ENCODE measurements at regions not wholly inside any gene's neighbourhood (a gene's known extent, or its start where the extent isn't known, plus 50 kb on each side); places are given as distances from the start of the nearest gene placed in this dataset.

DNA sequence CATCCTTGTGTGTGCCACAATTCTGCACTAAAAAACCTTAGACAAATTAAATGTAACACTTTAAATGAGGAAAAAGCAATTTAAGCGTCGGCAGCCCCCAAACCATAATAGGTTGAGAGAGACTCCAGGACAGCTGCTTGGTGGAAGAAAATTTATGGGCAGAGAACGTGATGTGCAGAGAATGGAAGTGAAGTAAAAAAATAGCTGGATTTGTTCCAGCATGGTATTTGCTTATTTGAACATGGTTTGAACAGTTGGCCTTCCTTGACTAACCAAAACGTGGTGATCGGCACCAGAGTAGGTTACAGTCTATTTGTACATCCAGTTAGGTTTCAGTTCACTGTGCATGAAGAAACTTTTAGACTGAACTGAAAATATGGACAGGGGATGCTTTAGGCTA lies 343.0 kb upstream of the CPEB2 start (continued):
- TF ChIP-seq, protein P1, sequence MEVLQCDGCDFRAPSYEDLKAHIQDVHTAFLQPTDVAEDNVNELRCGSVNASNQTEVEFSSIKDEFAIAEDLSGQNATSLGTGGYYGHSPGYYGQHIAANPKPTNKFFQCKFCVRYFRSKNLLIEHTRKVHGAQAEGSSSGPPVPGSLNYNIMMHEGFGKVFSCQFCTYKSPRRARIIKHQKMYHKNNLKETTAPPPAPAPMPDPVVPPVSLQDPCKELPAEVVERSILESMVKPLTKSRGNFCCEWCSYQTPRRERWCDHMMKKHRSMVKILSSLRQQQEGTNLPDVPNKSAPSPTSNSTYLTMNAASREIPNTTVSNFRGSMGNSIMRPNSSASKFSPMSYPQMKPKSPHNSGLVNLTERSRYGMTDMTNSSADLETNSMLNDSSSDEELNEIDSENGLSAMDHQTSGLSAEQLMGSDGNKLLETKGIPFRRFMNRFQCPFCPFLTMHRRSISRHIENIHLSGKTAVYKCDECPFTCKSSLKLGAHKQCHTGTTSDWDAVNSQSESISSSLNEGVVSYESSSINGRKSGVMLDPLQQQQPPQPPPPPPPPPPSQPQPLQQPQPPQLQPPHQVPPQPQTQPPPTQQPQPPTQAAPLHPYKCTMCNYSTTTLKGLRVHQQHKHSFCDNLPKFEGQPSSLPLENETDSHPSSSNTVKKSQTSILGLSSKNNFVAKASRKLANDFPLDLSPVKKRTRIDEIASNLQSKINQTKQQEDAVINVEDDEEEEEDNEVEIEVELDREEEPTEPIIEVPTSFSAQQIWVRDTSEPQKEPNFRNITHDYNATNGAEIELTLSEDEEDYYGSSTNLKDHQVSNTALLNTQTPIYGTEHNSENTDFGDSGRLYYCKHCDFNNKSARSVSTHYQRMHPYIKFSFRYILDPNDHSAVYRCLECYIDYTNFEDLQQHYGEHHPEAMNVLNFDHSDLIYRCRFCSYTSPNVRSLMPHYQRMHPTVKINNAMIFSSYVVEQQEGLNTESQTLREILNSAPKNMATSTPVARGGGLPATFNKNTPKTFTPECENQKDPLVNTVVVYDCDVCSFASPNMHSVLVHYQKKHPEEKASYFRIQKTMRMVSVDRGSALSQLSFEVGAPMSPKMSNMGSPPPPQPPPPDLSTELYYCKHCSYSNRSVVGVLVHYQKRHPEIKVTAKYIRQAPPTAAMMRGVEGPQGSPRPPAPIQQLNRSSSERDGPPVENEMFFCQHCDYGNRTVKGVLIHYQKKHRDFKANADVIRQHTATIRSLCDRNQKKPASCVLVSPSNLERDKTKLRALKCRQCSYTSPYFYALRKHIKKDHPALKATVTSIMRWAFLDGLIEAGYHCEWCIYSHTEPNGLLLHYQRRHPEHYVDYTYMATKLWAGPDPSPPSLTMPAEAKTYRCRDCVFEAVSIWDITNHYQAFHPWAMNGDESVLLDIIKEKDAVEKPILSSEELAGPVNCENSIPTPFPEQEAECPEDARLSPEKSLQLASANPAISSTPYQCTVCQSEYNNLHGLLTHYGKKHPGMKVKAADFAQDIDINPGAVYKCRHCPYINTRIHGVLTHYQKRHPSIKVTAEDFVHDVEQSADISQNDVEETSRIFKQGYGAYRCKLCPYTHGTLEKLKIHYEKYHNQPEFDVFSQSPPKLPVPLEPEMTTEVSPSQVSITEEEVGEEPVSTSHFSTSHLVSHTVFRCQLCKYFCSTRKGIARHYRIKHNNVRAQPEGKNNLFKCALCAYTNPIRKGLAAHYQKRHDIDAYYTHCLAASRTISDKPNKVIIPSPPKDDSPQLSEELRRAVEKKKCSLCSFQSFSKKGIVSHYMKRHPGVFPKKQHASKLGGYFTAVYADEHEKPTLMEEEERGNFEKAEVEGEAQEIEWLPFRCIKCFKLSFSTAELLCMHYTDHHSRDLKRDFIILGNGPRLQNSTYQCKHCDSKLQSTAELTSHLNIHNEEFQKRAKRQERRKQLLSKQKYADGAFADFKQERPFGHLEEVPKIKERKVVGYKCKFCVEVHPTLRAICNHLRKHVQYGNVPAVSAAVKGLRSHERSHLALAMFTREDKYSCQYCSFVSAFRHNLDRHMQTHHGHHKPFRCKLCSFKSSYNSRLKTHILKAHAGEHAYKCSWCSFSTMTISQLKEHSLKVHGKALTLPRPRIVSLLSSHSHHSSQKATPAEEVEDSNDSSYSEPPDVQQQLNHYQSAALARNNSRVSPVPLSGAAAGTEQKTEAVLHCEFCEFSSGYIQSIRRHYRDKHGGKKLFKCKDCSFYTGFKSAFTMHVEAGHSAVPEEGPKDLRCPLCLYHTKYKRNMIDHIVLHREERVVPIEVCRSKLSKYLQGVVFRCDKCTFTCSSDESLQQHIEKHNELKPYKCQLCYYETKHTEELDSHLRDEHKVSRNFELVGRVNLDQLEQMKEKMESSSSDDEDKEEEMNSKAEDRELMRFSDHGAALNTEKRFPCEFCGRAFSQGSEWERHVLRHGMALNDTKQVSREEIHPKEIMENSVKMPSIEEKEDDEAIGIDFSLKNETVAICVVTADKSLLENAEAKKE (CRISPR knock-in tag; IDR thresholded peaks at IDR 0.05), result no peak
- TF ChIP-seq EZH2 (IDR thresholded peaks at IDR 0.05; ENCODE audit: low read depth, unreplicated experiment) (no peak), CREB1 (CRISPR knock-in tag; IDR thresholded peaks at IDR 0.05; ENCODE audit: low read depth) (no peak), JUNB (IDR thresholded peaks at IDR 0.05; ENCODE audit: unreplicated experiment) (no peak), ZNF331 (CRISPR knock-in tag; IDR thresholded peaks at IDR 0.05; ENCODE audit: low read depth) (no peak), POLR2AphosphoS5 (IDR thresholded peaks at IDR 0.05; ENCODE audit: low read depth) (no peak), ZNF114 (CRISPR knock-in tag; IDR thresholded peaks at IDR 0.05) (no peak)
- TF ChIP-seq, protein P2, sequence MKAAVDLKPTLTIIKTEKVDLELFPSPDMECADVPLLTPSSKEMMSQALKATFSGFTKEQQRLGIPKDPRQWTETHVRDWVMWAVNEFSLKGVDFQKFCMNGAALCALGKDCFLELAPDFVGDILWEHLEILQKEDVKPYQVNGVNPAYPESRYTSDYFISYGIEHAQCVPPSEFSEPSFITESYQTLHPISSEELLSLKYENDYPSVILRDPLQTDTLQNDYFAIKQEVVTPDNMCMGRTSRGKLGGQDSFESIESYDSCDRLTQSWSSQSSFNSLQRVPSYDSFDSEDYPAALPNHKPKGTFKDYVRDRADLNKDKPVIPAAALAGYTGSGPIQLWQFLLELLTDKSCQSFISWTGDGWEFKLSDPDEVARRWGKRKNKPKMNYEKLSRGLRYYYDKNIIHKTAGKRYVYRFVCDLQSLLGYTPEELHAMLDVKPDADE (IDR thresholded peaks at IDR 0.05), result no peak
- TF ChIP-seq, protein P3, sequence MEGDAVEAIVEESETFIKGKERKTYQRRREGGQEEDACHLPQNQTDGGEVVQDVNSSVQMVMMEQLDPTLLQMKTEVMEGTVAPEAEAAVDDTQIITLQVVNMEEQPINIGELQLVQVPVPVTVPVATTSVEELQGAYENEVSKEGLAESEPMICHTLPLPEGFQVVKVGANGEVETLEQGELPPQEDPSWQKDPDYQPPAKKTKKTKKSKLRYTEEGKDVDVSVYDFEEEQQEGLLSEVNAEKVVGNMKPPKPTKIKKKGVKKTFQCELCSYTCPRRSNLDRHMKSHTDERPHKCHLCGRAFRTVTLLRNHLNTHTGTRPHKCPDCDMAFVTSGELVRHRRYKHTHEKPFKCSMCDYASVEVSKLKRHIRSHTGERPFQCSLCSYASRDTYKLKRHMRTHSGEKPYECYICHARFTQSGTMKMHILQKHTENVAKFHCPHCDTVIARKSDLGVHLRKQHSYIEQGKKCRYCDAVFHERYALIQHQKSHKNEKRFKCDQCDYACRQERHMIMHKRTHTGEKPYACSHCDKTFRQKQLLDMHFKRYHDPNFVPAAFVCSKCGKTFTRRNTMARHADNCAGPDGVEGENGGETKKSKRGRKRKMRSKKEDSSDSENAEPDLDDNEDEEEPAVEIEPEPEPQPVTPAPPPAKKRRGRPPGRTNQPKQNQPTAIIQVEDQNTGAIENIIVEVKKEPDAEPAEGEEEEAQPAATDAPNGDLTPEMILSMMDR (conservative IDR thresholded peaks at IDR 0.05; ENCODE audit: low read depth in 2 of 2), result no peak

Measured in GM23338 (cell line).